ENCODE measurements at regions not wholly inside any gene's neighbourhood (a gene's known extent, or its start where the extent isn't known, plus 50 kb on each side); places are given as distances from the start of the nearest gene placed in this dataset.

DNA sequence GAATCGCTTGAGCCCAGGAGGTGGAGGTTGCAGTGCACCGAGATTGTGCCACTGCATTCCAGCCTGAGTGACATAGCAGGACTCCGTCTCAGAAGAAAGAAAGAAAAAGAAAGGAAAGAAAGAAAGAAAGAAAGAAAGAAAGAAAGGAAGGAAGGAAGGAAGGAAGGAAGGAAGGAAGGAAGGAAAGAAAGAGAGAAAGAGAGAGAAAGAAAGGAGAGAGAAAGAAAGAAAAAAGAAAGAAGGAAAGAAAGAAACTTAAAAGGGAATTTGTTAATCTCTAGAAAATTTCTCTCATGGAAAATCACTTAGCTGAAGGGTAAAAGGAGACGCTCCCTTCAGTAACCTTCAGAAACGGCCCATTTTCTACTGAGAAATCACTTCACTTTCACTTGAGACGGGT lies 279.5 kb upstream of the KLF6 start:
- no peak overlapping the region for H2BK12ac ChIP-seq (ENCODE audit: insufficient read length, low read depth, low read length)
- no peak overlapping the region for H3K23ac ChIP-seq (ENCODE audit: insufficient read length, low read depth, low read length)
- no peak overlapping the region for H2BK15ac ChIP-seq (ENCODE audit: low read depth, low read length)
- peaks cover 0 to 5% of the 10 kb centered on the region in 2 experiments; a peak in 2 of 4 replicates for H3K4me1 Mint-ChIP-seq
- H2BK20ac ChIP-seq (ENCODE audit: low read depth, low read length, poor library complexity, severe bottlenecking), result no peak overlapping the region
- H4K8ac ChIP-seq (replicated peaks; ENCODE audit: insufficient read length, low read depth, low read length), result no peak overlapping the region
- no peak overlapping the region for H3K56ac ChIP-seq (ENCODE audit: insufficient read length, low read depth, low read length)
- H3K14ac ChIP-seq (ENCODE audit: insufficient read depth, low read length), result no peak overlapping the region
- no peak overlapping the region for H3K4me2 ChIP-seq (ENCODE audit: insufficient read depth, insufficient read length, low read length)
- H3K27me3 ChIP-seq (ENCODE audit: insufficient read depth, low read length), result no peaks in the 10 kb centered on the region
- no peaks in the 10 kb centered on the region for H3K9me3 Mint-ChIP-seq
- no peak overlapping the region for H3K27ac ChIP-seq (ENCODE audit: insufficient read length, low read depth, low read length)
- no peak overlapping the region for H2AFZ ChIP-seq (ENCODE audit: low read length)
- H4K5ac ChIP-seq (ENCODE audit: insufficient read length, low read depth, low read length), result no peak overlapping the region
- H3K79me2 ChIP-seq (ENCODE audit: insufficient read depth, low read length), result no peaks in the 10 kb centered on the region
- no peak for DNase-seq
- H2BK120ac ChIP-seq (ENCODE audit: low read depth, low read length, poor library complexity, severe bottlenecking), result no peak overlapping the region
- H2AK5ac ChIP-seq (ENCODE audit: insufficient read length, low read length), result no peak overlapping the region
- no CpG with 5 or more reads among the region's 6 CpGs for WGBS (ENCODE audit: extremely low coverage, insufficient read length, low lambda C conversion rate)
- no peaks in the 10 kb centered on the region for H3K4me1 ChIP-seq (ENCODE audit: insufficient read depth, low read length)
- no peak overlapping the region for H4K91ac ChIP-seq (ENCODE audit: insufficient read length, low read depth, low read length)
- H3K18ac ChIP-seq (ENCODE audit: insufficient read length, low read depth, low read length), result no peak overlapping the region
- H3K79me1 ChIP-seq (ENCODE audit: insufficient read depth, low read depth, low read length, poor library complexity, severe bottlenecking), result no peaks in the 10 kb centered on the region
- no peak overlapping the region for H3K9ac ChIP-seq (ENCODE audit: extremely low read depth, insufficient read length, low read length)
- H3T11ph ChIP-seq (ENCODE audit: low read length), result no peak overlapping the region
- TF ChIP-seq, protein P1, sequence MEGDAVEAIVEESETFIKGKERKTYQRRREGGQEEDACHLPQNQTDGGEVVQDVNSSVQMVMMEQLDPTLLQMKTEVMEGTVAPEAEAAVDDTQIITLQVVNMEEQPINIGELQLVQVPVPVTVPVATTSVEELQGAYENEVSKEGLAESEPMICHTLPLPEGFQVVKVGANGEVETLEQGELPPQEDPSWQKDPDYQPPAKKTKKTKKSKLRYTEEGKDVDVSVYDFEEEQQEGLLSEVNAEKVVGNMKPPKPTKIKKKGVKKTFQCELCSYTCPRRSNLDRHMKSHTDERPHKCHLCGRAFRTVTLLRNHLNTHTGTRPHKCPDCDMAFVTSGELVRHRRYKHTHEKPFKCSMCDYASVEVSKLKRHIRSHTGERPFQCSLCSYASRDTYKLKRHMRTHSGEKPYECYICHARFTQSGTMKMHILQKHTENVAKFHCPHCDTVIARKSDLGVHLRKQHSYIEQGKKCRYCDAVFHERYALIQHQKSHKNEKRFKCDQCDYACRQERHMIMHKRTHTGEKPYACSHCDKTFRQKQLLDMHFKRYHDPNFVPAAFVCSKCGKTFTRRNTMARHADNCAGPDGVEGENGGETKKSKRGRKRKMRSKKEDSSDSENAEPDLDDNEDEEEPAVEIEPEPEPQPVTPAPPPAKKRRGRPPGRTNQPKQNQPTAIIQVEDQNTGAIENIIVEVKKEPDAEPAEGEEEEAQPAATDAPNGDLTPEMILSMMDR (conservative IDR thresholded peaks at IDR 0.05), result no peak
- H2BK5ac ChIP-seq (ENCODE audit: insufficient read length, low read length), result no peak overlapping the region
- no peaks in the 10 kb centered on the region for H3K9me3 ChIP-seq (ENCODE audit: control insufficient read depth, low read depth, low read length)
- no peak overlapping the region for H3K4ac ChIP-seq (ENCODE audit: low read depth, low read length)
- no peaks in the 10 kb centered on the region; the same call in 1 of the 2 replicates for H3K27me3 Mint-ChIP-seq (ENCODE audit: low read depth)
- no peak overlapping the region for H3K4me3 Mint-ChIP-seq
- no peaks in the 10 kb centered on the region for H3K23me2 ChIP-seq (ENCODE audit: insufficient read length, low read depth, low read length, poor library complexity, severe bottlenecking)
- H3K27ac Mint-ChIP-seq, result no peak overlapping the region
- H4K20me1 ChIP-seq (ENCODE audit: control insufficient read depth, insufficient read depth, insufficient read length), result no peaks in the 10 kb centered on the region
- H3K36me3 Mint-ChIP-seq (ENCODE audit: insufficient read depth in 1 of 3, low read depth in 3 of 3), result no peaks in the 10 kb centered on the region
